Ectodermal cell (in vitro differentiated cells): ENCODE measurements at regions not wholly inside any gene's neighbourhood (a gene's known extent, or its start where the extent isn't known, plus 50 kb on each side); places are given as distances from the start of the nearest gene placed in this dataset.

ENCODE experiments used
- H3K27ac ChIP-seq: 2 replicates; pipeline ENCODE4 v1.7.0; 2013; ENCODE audit warnings: mild to moderate bottlenecking, low read depth, low read length; ENCODE audit not compliant: insufficient read depth, poor library complexity, severe bottlenecking
- H3K27me3 ChIP-seq: 2 replicates; pipeline ENCODE4 v1.7.0; 2013; ENCODE audit warnings: mild to moderate bottlenecking, low read length; ENCODE audit not compliant: insufficient read depth, control insufficient read depth, poor library complexity, severe bottlenecking
- H3K36me3 ChIP-seq: one replicate; pipeline ENCODE4 v1.7.0; 2013; ENCODE audit warnings: low read length; ENCODE audit not compliant: control insufficient read depth, insufficient read depth
- H3K4me1 ChIP-seq: one replicate; pipeline ENCODE4 v1.7.0; 2013; ENCODE audit warnings: low read length; ENCODE audit not compliant: control insufficient read depth, insufficient read depth
- H3K4me3 ChIP-seq: 2 replicates; pipeline ENCODE4 v1.7.0; 2013; ENCODE audit warnings: low read depth, low read length, control low read depth; ENCODE audit not compliant: insufficient read depth
- H3K9me3 ChIP-seq: 2 replicates; pipeline ENCODE4 v1.7.0; 2013; ENCODE audit warnings: mild to moderate bottlenecking, low read length, moderate library complexity; ENCODE audit not compliant: control insufficient read depth
- WGBS, 2 experiments: methylation state at CpG; one replicate each; pipeline ENCODE4 v1.1.7; 2013; ENCODE audit warnings: missing lambda C conversion rate in 2 of 2; 5-methylcytosine and 5-hydroxymethylcytosine counted together

- no peaks in the 10 kb centered on the region for H3K4me1 ChIP-seq
- no peak overlapping the region for H3K27ac ChIP-seq
- WGBS, 2 experiments: 91 to 95% methylated on average over 2 of the region's 2 CpGs
- no peak overlapping the region for H3K4me3 ChIP-seq
- no peaks in the 10 kb centered on the region for H3K9me3 ChIP-seq
- H3K27me3 ChIP-seq: no peaks in the 10 kb centered on the region
- H3K36me3 ChIP-seq: no peaks in the 10 kb centered on the region
Measured at GRCh38 chr5:145553177-145553576, 282.0 kb downstream of the PRELID2 start.

GRCh38 chr5:145551714-145552113, 283.4 kb downstream of the PRELID2 start:
- Histone ChIP-seq H3K27me3 (no peaks in the 10 kb centered on the region), H3K4me1 (no peaks in the 10 kb centered on the region), H3K36me3 (no peaks in the 10 kb centered on the region), H3K4me3 (no peak overlapping the region), H3K9me3 (no peaks in the 10 kb centered on the region), H3K27ac (no peak overlapping the region)
- 75 to 85% methylated on average over 1 of the region's 1 CpG for WGBS, 2 experiments

- H3K9me3 ChIP-seq: no peaks in the 10 kb centered on the region
- H3K4me3 ChIP-seq: no peak overlapping the region
- H3K27me3 ChIP-seq: no peaks in the 10 kb centered on the region
- no peaks in the 10 kb centered on the region for H3K4me1 ChIP-seq
- H3K27ac ChIP-seq: no peak overlapping the region
- H3K36me3 ChIP-seq: no peaks in the 10 kb centered on the region
Measured at GRCh38 chr5:145548097-145548496, 287.0 kb downstream of the PRELID2 start.

GRCh38 chr5:145544401-145544800, 290.7 kb downstream of the PRELID2 start:
- no peaks in the 10 kb centered on the region for H3K9me3 ChIP-seq
- H3K4me3 ChIP-seq: no peak overlapping the region
- no peaks in the 10 kb centered on the region for H3K27me3 ChIP-seq
- H3K36me3 ChIP-seq: no peaks in the 10 kb centered on the region
- H3K4me1 ChIP-seq: no peaks in the 10 kb centered on the region
- no peak overlapping the region for H3K27ac ChIP-seq

- H3K4me3 ChIP-seq: no peak overlapping the region
- no peaks in the 10 kb centered on the region for H3K9me3 ChIP-seq
- WGBS, 2 experiments: 91 to 92% methylated on average over 2 to 3 of the region's 3 CpGs
- H3K36me3 ChIP-seq: no peaks in the 10 kb centered on the region
- H3K27ac ChIP-seq: no peak overlapping the region
- H3K4me1 ChIP-seq: no peaks in the 10 kb centered on the region
- H3K27me3 ChIP-seq: no peaks in the 10 kb centered on the region
Measured at GRCh38 chr5:145543968-145544367, 291.2 kb downstream of the PRELID2 start.

GRCh38 chr5:145540375-145540774, 294.8 kb downstream of the PRELID2 start:
- no peaks in the 10 kb centered on the region for H3K4me1 ChIP-seq
- H3K9me3 ChIP-seq: peaks cover 2% of the 10 kb centered on the region
- no peak overlapping the region for H3K27ac ChIP-seq
- 89 to 100% methylated on average over 1 of the region's 1 CpG for WGBS, 2 experiments
- H3K36me3 ChIP-seq: no peaks in the 10 kb centered on the region
- no peaks in the 10 kb centered on the region for H3K27me3 ChIP-seq
- H3K4me3 ChIP-seq: no peak overlapping the region

- Histone ChIP-seq H3K27me3 (no peaks in the 10 kb centered on the region), H3K36me3 (no peaks in the 10 kb centered on the region), H3K27ac (no peak overlapping the region), H3K4me3 (no peak overlapping the region), H3K4me1 (no peaks in the 10 kb centered on the region), H3K9me3 (peaks cover 2% of the 10 kb centered on the region)
- 98% methylated on average over 2 of the region's 2 CpGs for WGBS, 2 experiments
Measured at GRCh38 chr5:145539201-145539600, 295.9 kb downstream of the PRELID2 start.

- Histone ChIP-seq H3K4me1 (no peaks in the 10 kb centered on the region), H3K4me3 (no peak overlapping the region), H3K9me3 (peaks cover 2% of the 10 kb centered on the region), H3K27ac (no peak overlapping the region), H3K27me3 (no peaks in the 10 kb centered on the region), H3K36me3 (no peaks in the 10 kb centered on the region)
- WGBS, 2 experiments: 98 to 100% methylated on average over 4 of the region's 4 CpGs
Measured at GRCh38 chr5:145536133-145536532, 299.0 kb downstream of the PRELID2 start.

- H3K4me3 ChIP-seq: no peak overlapping the region
- H3K36me3 ChIP-seq: no peaks in the 10 kb centered on the region
- H3K4me1 ChIP-seq: no peaks in the 10 kb centered on the region
- no peak overlapping the region for H3K27ac ChIP-seq
- H3K27me3 ChIP-seq: no peaks in the 10 kb centered on the region
- H3K9me3 ChIP-seq: no peaks in the 10 kb centered on the region
- WGBS, 2 experiments: 87 to 94% methylated on average over 5 of the region's 5 CpGs
Measured at GRCh38 chr5:145531038-145531734, 304.0 kb downstream of the PRELID2 start.

- 96 to 100% methylated on average over 1 of the region's 1 CpG for WGBS, 2 experiments
- H3K4me1 ChIP-seq: no peaks in the 10 kb centered on the region
- H3K4me3 ChIP-seq: no peak overlapping the region
Measured at GRCh38 chr5:145521523-145521922, 313.6 kb downstream of the PRELID2 start.

GRCh38 chr5:145521066-145521465, 314.1 kb downstream of the PRELID2 start:
- Histone ChIP-seq H3K27ac (no peak overlapping the region), H3K4me3 (no peak overlapping the region), H3K36me3 (no peaks in the 10 kb centered on the region), H3K9me3 (peaks cover 2% of the 10 kb centered on the region), H3K4me1 (no peaks in the 10 kb centered on the region), H3K27me3 (no peaks in the 10 kb centered on the region)
- WGBS, 2 experiments: 84 to 87% methylated on average over 3 of the region's 3 CpGs

More at GRCh38 chr5:145521523-145521922, 313.6 kb downstream of the PRELID2 start:
- no peaks in the 10 kb centered on the region for H3K36me3 ChIP-seq
- H3K27me3 ChIP-seq: no peaks in the 10 kb centered on the region
- H3K9me3 ChIP-seq: peaks cover 2% of the 10 kb centered on the region
- H3K27ac ChIP-seq: no peak overlapping the region
